NCI-H524 treated with DMSO at 0.1 percent for 48 hours (cell line): ENCODE measurements at regions not wholly inside any gene's neighbourhood (a gene's known extent, or its start where the extent isn't known, plus 50 kb on each side); places are given as distances from the start of the nearest gene placed in this dataset.
"Not testable (repeated sequence)": the region's sequence is repeated elsewhere in the genome, so short reads cannot be mapped to it uniquely, and the experiment has no call there.

Experiments
- DNase-seq: peaks from one replicate; lab custom pipeline; 2025; lab: John Stamatoyannopoulos, UW

GRCh38 chr5:60517094-60517694 lies 182.8 kb downstream of the DEPDC1B start:
- DNase-seq: no peak

- DNase-seq: no peak
Measured at GRCh38 chr5:60516688-60517087, 183.3 kb downstream of the DEPDC1B start.

GRCh38 chr5:60514152-60514551 lies 185.8 kb downstream of the DEPDC1B start:
- DNase-seq: no peak

GRCh38 chr5:60512117-60512516 lies 187.8 kb downstream of the DEPDC1B start:
- no peak for DNase-seq

GRCh38 chr5:60510663-60511062 lies 189.3 kb downstream of the DEPDC1B start:
- DNase-seq: no peak

- DNase-seq: no peak
Measured at GRCh38 chr5:60510049-60510448, 189.9 kb downstream of the DEPDC1B start.

GRCh38 chr5:60509519-60509918 lies 190.4 kb downstream of the DEPDC1B start:
- no peak for DNase-seq

GRCh38 chr5:60507687-60508086 lies 192.3 kb downstream of the DEPDC1B start:
- no peak for DNase-seq

- no peak for DNase-seq
Measured at GRCh38 chr5:60505373-60506171, 194.4 kb downstream of the DEPDC1B start.

- DNase-seq: no peak
Measured at GRCh38 chr5:60504342-60504741, 195.6 kb downstream of the DEPDC1B start.

GRCh38 chr5:60503771-60504170 lies 196.2 kb downstream of the DEPDC1B start:
- no peak for DNase-seq

- no peak for DNase-seq
Measured at GRCh38 chr5:60497706-60498500, 202.1 kb downstream of the DEPDC1B start.

- no peak for DNase-seq
Measured at GRCh38 chr5:60495644-60496520, 204.1 kb downstream of the DEPDC1B start.

- no peak for DNase-seq
Measured at GRCh38 chr5:60494635-60495034, 205.3 kb downstream of the DEPDC1B start.

GRCh38 chr5:60494144-60494543 lies 205.8 kb downstream of the DEPDC1B start:
- DNase-seq: no peak

- DNase-seq: no peak
Measured at GRCh38 chr5:60493372-60493771, 206.6 kb downstream of the DEPDC1B start.

- no peak for DNase-seq
Measured at GRCh38 chr5:60492958-60493357, 207.0 kb downstream of the DEPDC1B start.

- not testable (repeated sequence) for DNase-seq
Measured at GRCh38 chr5:60492358-60492757, 207.6 kb downstream of the DEPDC1B start.

GRCh38 chr5:60490597-60491166 lies 209.3 kb downstream of the DEPDC1B start:
- no peak for DNase-seq

GRCh38 chr5:60489856-60490255 lies 210.1 kb downstream of the DEPDC1B start:
- DNase-seq: no peak

- no peak for DNase-seq
Measured at GRCh38 chr5:60489377-60489776, 210.6 kb downstream of the DEPDC1B start.
